ENCODE measurements at regions not wholly inside any gene's neighbourhood (a gene's known extent, or its start where the extent isn't known, plus 50 kb on each side); places are given as distances from the start of the nearest gene placed in this dataset.

DNA sequence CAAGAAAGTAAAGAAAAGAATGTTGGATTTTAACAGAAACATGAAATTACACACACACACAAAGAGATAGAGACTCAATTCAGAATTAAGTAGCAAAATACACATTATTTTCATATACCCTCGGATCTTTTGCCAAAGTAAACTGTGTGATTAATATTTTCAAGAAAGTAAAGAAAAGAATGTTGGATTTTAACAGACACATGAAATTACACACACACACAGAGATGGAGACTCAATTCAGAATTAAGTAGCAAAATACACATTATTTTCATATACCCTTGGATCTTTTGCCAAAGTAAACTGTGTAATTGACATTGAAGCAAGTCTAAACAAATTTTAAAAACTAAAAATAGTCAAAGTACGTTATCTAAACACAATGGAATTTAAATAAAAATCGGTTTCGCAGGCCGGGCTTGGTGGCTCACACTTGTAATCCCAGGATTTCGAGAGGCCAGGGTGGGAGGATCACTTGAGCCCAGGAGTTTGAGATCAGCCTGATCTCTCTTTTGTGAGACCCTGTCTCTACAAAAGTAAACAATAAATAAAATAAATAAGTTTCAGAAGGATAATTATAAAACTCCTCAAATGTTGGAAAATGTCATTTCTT is 337.3 kb upstream of the MAGI2 start:
- TF ChIP-seq MYC (IDR thresholded peaks at IDR 0.05; ENCODE audit: insufficient read depth, insufficient read length, insufficient replicate concordance, low read length, severe bottlenecking) = no peak
- no peak for TF ChIP-seq CREB1 (IDR thresholded peaks at IDR 0.05; ENCODE audit: low read depth)
